Activated CD8-positive, alpha-beta T cell treated with anti-CD3 and anti-CD28 coated beads, Interleukin-2, amount 10 ng/mL, durations not matched to agents 7 days and 5 days (primary cell): ENCODE measurements at regions not wholly inside any gene's neighbourhood (a gene's known extent, or its start where the extent isn't known, plus 50 kb on each side); places are given as distances from the start of the nearest gene placed in this dataset.
A peak's percentile ranks its signal among the peaks of the same experiment; 100 is the strongest.

Source experiments
- ATAC-seq: fragments of 150-1000 bp; cut with Tn5 transposase; one replicate; pipeline ENCODE4 v1.10.0; 2021; ENCODE audit warnings: moderate library complexity
- CTCF ChIA-PET: fragments of 350-600 bp; sonication (Branson Sonifier 250); formaldehyde crosslinking; loops from one replicate; lab custom pipeline; 2021; ENCODE audit warnings: antibody characterized with exemption; lab: Charles Lee
- POLR2A ChIA-PET: fragments of 350-600 bp; sonication (Branson Sonifier 250); formaldehyde crosslinking; loops from one replicate; lab custom pipeline; 2021; ENCODE audit warnings: antibody characterized with exemption; lab: Charles Lee
- DNase-seq: peaks from one replicate; pipeline ENCODE4 v3.0.0-alpha.2; 2020
- H3K27ac Mint-ChIP-seq: one replicate; pipeline ENCODE4 v1.8.0; 2021; ENCODE audit warnings: mild to moderate bottlenecking, mixed read lengths
- H3K27me3 Mint-ChIP-seq: one replicate; pipeline ENCODE4 v1.8.0; 2021; ENCODE audit warnings: low read depth, mixed read lengths
- H3K36me3 Mint-ChIP-seq: one replicate; pipeline ENCODE4 v1.8.0; 2021; ENCODE audit warnings: low read depth, mixed read lengths
- H3K4me1 Mint-ChIP-seq: one replicate; pipeline ENCODE4 v1.8.0; 2021; ENCODE audit warnings: low read depth, mixed read lengths
- H3K4me3 Mint-ChIP-seq: one replicate; pipeline ENCODE4 v1.8.0; 2021; ENCODE audit warnings: mild to moderate bottlenecking, mixed read lengths
- H3K9me3 Mint-ChIP-seq: one replicate; pipeline ENCODE4 v1.8.0; 2022; ENCODE audit warnings: mixed read lengths; ENCODE audit not compliant: insufficient read depth

- CTCF ChIA-PET, result interaction anchor here (1.4 to 7.1 kb wide), 8 partner anchors 12 to 505 kb away, joined by 4 to 50 read pairs (median 8); no protein-coding TSS in a partner anchor
- no peaks in the 10 kb centered on the region for H3K9me3 Mint-ChIP-seq
- no peaks in the 10 kb centered on the region for H3K27me3 Mint-ChIP-seq
- H3K36me3 Mint-ChIP-seq, result no peaks in the 10 kb centered on the region
- H3K4me3 Mint-ChIP-seq, result peak overlapping the region; percentile 42
- DNase-seq (no peak), ATAC-seq (no peak)
- peak overlapping the region; percentile 69 for H3K27ac Mint-ChIP-seq
- POLR2A ChIA-PET, result interaction anchor here (2.3 kb wide), 1 partner anchor 12 kb away, joined by 9 read pairs; no protein-coding TSS in a partner anchor
- H3K4me1 Mint-ChIP-seq, result peaks cover 40% of the 10 kb centered on the region
These were observed 391.7 kb upstream of the OR4E1 start for GRCh38 chr14:22065347-22065746.

GRCh38 chr14:22059201-22059600, 385.6 kb upstream of the OR4E1 start:
- DNase-seq, result no peak
- Mint-ChIP-seq H3K36me3 (peaks cover 9% of the 10 kb centered on the region), H3K4me1 (peaks cover 29% of the 10 kb centered on the region), H3K9me3 (peaks cover 8% of the 10 kb centered on the region), H3K27me3 (no peaks in the 10 kb centered on the region), H3K4me3 (no peak overlapping the region), H3K27ac (peak overlapping the region; percentile 52)
- POLR2A ChIA-PET, result interaction anchor here (1.0 kb wide), 1 partner anchor 11 kb away, joined by 5 read pairs; no protein-coding TSS in a partner anchor
- CTCF ChIA-PET, result interaction anchor here (1.0 to 1.5 kb wide), 4 partner anchors 10 to 21 kb away, joined by 3 to 7 read pairs (median 4); no protein-coding TSS in a partner anchor
- ATAC-seq, result no peak

- peak; percentile 84 for ATAC-seq
- DNase-seq, result peak; percentile 40
These were observed 379.2 kb upstream of the OR4E1 start for GRCh38 chr14:22052795-22053194.

GRCh38 chr14:22047115-22047514, 373.5 kb upstream of the OR4E1 start:
- POLR2A ChIA-PET, result interaction anchor here (0.6 to 1.7 kb wide), 2 partner anchors 474 to 503 kb away, joined by 3 to 6 read pairs; no protein-coding TSS in a partner anchor
- peak; percentile 65 for DNase-seq

More at GRCh38 chr14:22052795-22053194, 379.2 kb upstream of the OR4E1 start:
- Mint-ChIP-seq H3K4me1 (peaks cover 57% of the 10 kb centered on the region), H3K9me3 (no peaks in the 10 kb centered on the region), H3K36me3 (peaks cover 4% of the 10 kb centered on the region), H3K27me3 (no peaks in the 10 kb centered on the region), H3K27ac (peak overlapping the region; percentile 72), H3K4me3 (peak overlapping the region; percentile 70)
- CTCF ChIA-PET, result interaction anchor here (0.8 to 3.3 kb wide), 8 partner anchors 13 to 70 kb away, joined by 3 to 18 read pairs (median 5); no protein-coding TSS in a partner anchor
- POLR2A ChIA-PET, result interaction anchor here (1.2 to 2.3 kb wide), 3 partner anchors 13 to 500 kb away, joined by 6 to 9 read pairs (median 8); no protein-coding TSS in a partner anchor

GRCh38 chr14:22046063-22046462, 372.4 kb upstream of the OR4E1 start:
- ATAC-seq (peak; percentile 16), DNase-seq (no peak)
- POLR2A ChIA-PET, result interaction anchor here (1.1 to 1.7 kb wide), 2 partner anchors 24 to 504 kb away, joined by 5 to 6 read pairs; no protein-coding TSS in a partner anchor
- no peaks in the 10 kb centered on the region for H3K9me3 Mint-ChIP-seq
- H3K27me3 Mint-ChIP-seq, result peaks cover 2% of the 10 kb centered on the region
- no peaks in the 10 kb centered on the region for H3K36me3 Mint-ChIP-seq
- peaks cover 48% of the 10 kb centered on the region for H3K4me1 Mint-ChIP-seq
- H3K4me3 Mint-ChIP-seq, result peak overlapping the region; percentile 43
- CTCF ChIA-PET, result interaction anchor here (0.6 to 3.8 kb wide), 17 partner anchors 10 to 524 kb away, joined by 3 to 50 read pairs (median 7); no protein-coding TSS in a partner anchor
- H3K27ac Mint-ChIP-seq, result peak overlapping the region; percentile 75

More at GRCh38 chr14:22047115-22047514, 373.5 kb upstream of the OR4E1 start:
- peak; percentile 94 for ATAC-seq
- peaks cover 2% of the 10 kb centered on the region for H3K27me3 Mint-ChIP-seq
- peak overlapping the region; percentile 87 for H3K27ac Mint-ChIP-seq
- peak overlapping the region; percentile 61 for H3K4me3 Mint-ChIP-seq
- peaks cover 1% of the 10 kb centered on the region for H3K36me3 Mint-ChIP-seq
- CTCF ChIA-PET, result interaction anchor here (0.7 to 3.8 kb wide), 24 partner anchors 12 to 523 kb away, joined by 3 to 50 read pairs (median 6); no protein-coding TSS in a partner anchor
- H3K9me3 Mint-ChIP-seq, result no peaks in the 10 kb centered on the region
- peaks cover 49% of the 10 kb centered on the region for H3K4me1 Mint-ChIP-seq

- Mint-ChIP-seq H3K27ac (no peak overlapping the region), H3K4me3 (no peak overlapping the region)
- CTCF ChIA-PET, result interaction anchor here (0.9 to 1.0 kb wide), 2 partner anchors 56 to 526 kb away, joined by 3 to 5 read pairs; no protein-coding TSS in a partner anchor
These were observed 370.6 kb upstream of the OR4E1 start for GRCh38 chr14:22044193-22044592.

GRCh38 chr14:22040781-22041125, 367.1 kb upstream of the OR4E1 start:
- Mint-ChIP-seq H3K9me3 (no peaks in the 10 kb centered on the region), H3K36me3 (no peaks in the 10 kb centered on the region), H3K27me3 (peaks cover 6% of the 10 kb centered on the region), H3K4me3 (peak overlapping the region; percentile 76), H3K27ac (peak overlapping the region; percentile 81), H3K4me1 (peaks cover 19% of the 10 kb centered on the region)
- peak; percentile 51 for ATAC-seq
- CTCF ChIA-PET, result interaction anchor here (0.7 to 4.4 kb wide), 32 partner anchors 8 to 530 kb away, joined by 3 to 52 read pairs (median 6); no protein-coding TSS in a partner anchor
- no peak for DNase-seq
- POLR2A ChIA-PET, result interaction anchor here (0.7 kb wide), 1 partner anchor 44 kb away, joined by 3 read pairs; no protein-coding TSS in a partner anchor

More at GRCh38 chr14:22044193-22044592, 370.6 kb upstream of the OR4E1 start:
- Mint-ChIP-seq H3K36me3 (no peaks in the 10 kb centered on the region), H3K27me3 (peaks cover 2% of the 10 kb centered on the region), H3K4me1 (peaks cover 51% of the 10 kb centered on the region), H3K9me3 (no peaks in the 10 kb centered on the region)
- DNase-seq (no peak), ATAC-seq (no peak)
- POLR2A ChIA-PET, result no interaction called here

GRCh38 chr14:22039938-22040780, 366.5 kb upstream of the OR4E1 start:
- H3K36me3 Mint-ChIP-seq, result no peaks in the 10 kb centered on the region
- H3K27ac Mint-ChIP-seq, result peak overlapping the region; percentile 81
- ChIA-PET CTCF (interaction anchor here (0.6 to 4.4 kb wide), 41 partner anchors 8 to 530 kb away, joined by 3 to 52 read pairs (median 5); no protein-coding TSS in a partner anchor), POLR2A (interaction anchor here (0.6 to 1.0 kb wide), 4 partner anchors 13 to 516 kb away, joined by 3 to 4 read pairs (median 4); no protein-coding TSS in a partner anchor)
- peak overlapping the region; percentile 76 for H3K4me3 Mint-ChIP-seq
- DNase-seq (peak; percentile 71), ATAC-seq (peak; percentile 91)
- no peaks in the 10 kb centered on the region for H3K9me3 Mint-ChIP-seq
- H3K4me1 Mint-ChIP-seq, result peaks cover 19% of the 10 kb centered on the region
- H3K27me3 Mint-ChIP-seq, result peaks cover 6% of the 10 kb centered on the region

GRCh38 chr14:22036541-22037239, 363.1 kb upstream of the OR4E1 start:
- Mint-ChIP-seq H3K9me3 (no peaks in the 10 kb centered on the region), H3K27ac (no peak overlapping the region), H3K4me1 (peaks cover 17% of the 10 kb centered on the region), H3K27me3 (peaks cover 6% of the 10 kb centered on the region), H3K36me3 (no peaks in the 10 kb centered on the region), H3K4me3 (no peak overlapping the region)
- CTCF ChIA-PET, result interaction anchor here (1.0 to 4.4 kb wide), 7 partner anchors 10 to 123 kb away, joined by 3 to 52 read pairs (median 4); no protein-coding TSS in a partner anchor
- POLR2A ChIA-PET, result no interaction called here
- DNase-seq (no peak), ATAC-seq (no peak)

GRCh38 chr14:22026527-22026926, 352.9 kb upstream of the OR4E1 start:
- ATAC-seq (peak; percentile 58), DNase-seq (no peak)
- H3K36me3 Mint-ChIP-seq, result no peaks in the 10 kb centered on the region
- POLR2A ChIA-PET, result interaction anchor here (0.7 to 1.6 kb wide), 2 partner anchors 13 to 15 kb away, joined by 3 to 4 read pairs; no protein-coding TSS in a partner anchor
- H3K4me3 Mint-ChIP-seq, result peak overlapping the region; percentile 22
- CTCF ChIA-PET, result interaction anchor here (0.7 to 2.9 kb wide), 9 partner anchors 10 to 48 kb away, joined by 3 to 12 read pairs (median 4); no protein-coding TSS in a partner anchor
- no peaks in the 10 kb centered on the region for H3K9me3 Mint-ChIP-seq
- H3K4me1 Mint-ChIP-seq, result peaks cover 8% of the 10 kb centered on the region
- H3K27me3 Mint-ChIP-seq, result peaks cover 7% of the 10 kb centered on the region
- H3K27ac Mint-ChIP-seq, result peak overlapping the region; percentile 61
